ENCODE measurements at regions not wholly inside any gene's neighbourhood (a gene's known extent, or its start where the extent isn't known, plus 50 kb on each side); places are given as distances from the start of the nearest gene placed in this dataset.

- H4K20me1 ChIP-seq: no peaks in the 10 kb centered on the region
- H3K9ac ChIP-seq: no peak overlapping the region
- H3K4me3 ChIP-seq: no peak overlapping the region
- H3K4me1 ChIP-seq: peaks cover 0 to 4% (median 0%) of the 10 kb centered on the region in 10 experiments; a peak in 2 of 20 replicates
- no peak overlapping the region for H3K27ac ChIP-seq
- H3K9me3 ChIP-seq (replicated peaks in 1 of 11): no peaks in the 10 kb centered on the region
- TF ChIP-seq Cebpa-rat (IDR thresholded peaks at IDR 0.05): no peak
- H3K4me2 ChIP-seq: no peak overlapping the region
- no peaks in the 10 kb centered on the region for H3K27me3 ChIP-seq
- H3K36me3 ChIP-seq: no peaks in the 10 kb centered on the region
These were observed 328.2 kb downstream of the RND3 start for GRCh38 chr2:150159300-150159699.

GRCh38 chr2:150156876-150157275 is 330.6 kb downstream of the RND3 start:
- no peaks in the 10 kb centered on the region for H3K36me3 ChIP-seq
- H3K4me1 ChIP-seq: peaks cover 0 to 4% (median 0%) of the 10 kb centered on the region in 10 experiments; a peak in 2 of 20 replicates
- no peak overlapping the region for H3K4me3 ChIP-seq
- no peak overlapping the region for H3K9ac ChIP-seq
- H3K9me3 ChIP-seq (replicated peaks in 1 of 11): peaks cover 0 to 4% (median 0%) of the 10 kb centered on the region in 11 experiments; a peak in 2 of 22 replicates
- no peak overlapping the region for H3K27ac ChIP-seq
- H4K20me1 ChIP-seq: no peaks in the 10 kb centered on the region
- TF ChIP-seq Cebpa-rat (IDR thresholded peaks at IDR 0.05): no peak
- no peak overlapping the region for H3K4me2 ChIP-seq
- no peaks in the 10 kb centered on the region for H3K27me3 ChIP-seq

GRCh38 chr2:150156415-150156814 is 331.1 kb downstream of the RND3 start:
- Histone ChIP-seq H3K9ac (no peak overlapping the region), H3K36me3 (no peaks in the 10 kb centered on the region), H4K20me1 (no peaks in the 10 kb centered on the region), H3K4me1 (peaks cover 0 to 4% (median 0%) of the 10 kb centered on the region in 10 experiments; a peak in 2 of 20 replicates), H3K4me3 (no peak overlapping the region), H3K27me3 (no peaks in the 10 kb centered on the region), H3K9me3 (replicated peaks in 1 of 11) (peaks cover 0 to 4% (median 0%) of the 10 kb centered on the region in 11 experiments; a peak in 2 of 22 replicates), H3K27ac (no peak overlapping the region), H3K4me2 (no peak overlapping the region)
- TF ChIP-seq Cebpa-rat (IDR thresholded peaks at IDR 0.05): no peak

GRCh38 chr2:150154308-150154797 is 333.1 kb downstream of the RND3 start:
- no peaks in the 10 kb centered on the region for H4K20me1 ChIP-seq
- H3K4me1 ChIP-seq: peaks cover 0 to 1% (median 0%) of the 10 kb centered on the region in 10 experiments; a peak in 1 of 20 replicates
- peaks cover 0 to 4% (median 0%) of the 10 kb centered on the region in 11 experiments; a peak in 2 of 22 replicates for H3K9me3 ChIP-seq (replicated peaks in 1 of 11)
- TF ChIP-seq Cebpa-rat (IDR thresholded peaks at IDR 0.05): no peak
- H3K4me2 ChIP-seq: no peak overlapping the region
- no peak overlapping the region for H3K4me3 ChIP-seq
- H3K36me3 ChIP-seq: no peaks in the 10 kb centered on the region
- H3K27me3 ChIP-seq: no peaks in the 10 kb centered on the region
- no peak overlapping the region for H3K9ac ChIP-seq
- no peak overlapping the region for H3K27ac ChIP-seq

- no peak for TF ChIP-seq Cebpa-rat (IDR thresholded peaks at IDR 0.05)
- no peak overlapping the region for H3K4me2 ChIP-seq
- no peak overlapping the region for H3K4me3 ChIP-seq
- H3K27me3 ChIP-seq: no peaks in the 10 kb centered on the region
- no peaks in the 10 kb centered on the region for H3K4me1 ChIP-seq
- H4K20me1 ChIP-seq: no peaks in the 10 kb centered on the region
- H3K27ac ChIP-seq: no peak overlapping the region
- H3K36me3 ChIP-seq: no peaks in the 10 kb centered on the region
- peaks cover 0 to 4% (median 0%) of the 10 kb centered on the region in 11 experiments; a peak in 5 of 22 replicates for H3K9me3 ChIP-seq (replicated peaks in 1 of 11)
- no peak overlapping the region for H3K9ac ChIP-seq
These were observed 333.7 kb downstream of the RND3 start for GRCh38 chr2:150153646-150154307.

GRCh38 chr2:150152230-150152629 is 335.2 kb downstream of the RND3 start:
- Histone ChIP-seq H3K27ac (no peak overlapping the region), H3K4me1 (no peaks in the 10 kb centered on the region), H3K9ac (no peak overlapping the region), H3K36me3 (peaks cover 0 to 2% (median 0%) of the 10 kb centered on the region in 11 experiments; a peak in 1 of 22 replicates), H3K27me3 (no peaks in the 10 kb centered on the region), H3K4me3 (no peak overlapping the region), H3K9me3 (replicated peaks in 1 of 11) (peaks cover 8 to 19% (median 14%) of the 10 kb centered on the region in 11 experiments), H4K20me1 (no peaks in the 10 kb centered on the region), H3K4me2 (no peak overlapping the region)
- no peak for TF ChIP-seq Cebpa-rat (IDR thresholded peaks at IDR 0.05)

- peaks cover 29 to 40% (median 35%) of the 10 kb centered on the region in 11 experiments for H3K9me3 ChIP-seq (replicated peaks in 1 of 11)
- peaks cover 0 to 5% (median 0%) of the 10 kb centered on the region in 11 experiments; a peak in 1 of 22 replicates for H3K27me3 ChIP-seq
- TF ChIP-seq Cebpa-rat (IDR thresholded peaks at IDR 0.05): no peak
- H3K4me1 ChIP-seq: peaks cover 0 to 8% (median 2%) of the 10 kb centered on the region in 10 experiments; a peak in 7 of 20 replicates
- H3K4me2 ChIP-seq: no peak overlapping the region
- no peak overlapping the region for H3K4me3 ChIP-seq
- no peak overlapping the region for H3K9ac ChIP-seq
- peaks cover 0 to 8% (median 0%) of the 10 kb centered on the region in 11 experiments; a peak in 3 of 22 replicates for H3K36me3 ChIP-seq
- H4K20me1 ChIP-seq: no peaks in the 10 kb centered on the region
- H3K27ac ChIP-seq: no peak overlapping the region
These were observed 337.3 kb downstream of the RND3 start for GRCh38 chr2:150150144-150150543.

- H4K20me1 ChIP-seq: no peaks in the 10 kb centered on the region
These were observed 339.4 kb downstream of the RND3 start for GRCh38 chr2:150147889-150148683.

GRCh38 chr2:150146879-150147278 is 340.6 kb downstream of the RND3 start:
- Histone ChIP-seq H3K4me2 (no peak overlapping the region), H4K20me1 (no peaks in the 10 kb centered on the region)

More at GRCh38 chr2:150147889-150148683, 339.4 kb downstream of the RND3 start:
- H3K27me3 ChIP-seq: peaks cover 0 to 21% (median 0%) of the 10 kb centered on the region in 11 experiments; a peak in 4 of 22 replicates
- H3K4me3 ChIP-seq: no peak overlapping the region
- H3K4me2 ChIP-seq: no peak overlapping the region
- no peak overlapping the region for H3K27ac ChIP-seq
- TF ChIP-seq Cebpa-rat (IDR thresholded peaks at IDR 0.05): no peak
- H3K9ac ChIP-seq: no peak overlapping the region
- peaks cover 0 to 28% (median 12%) of the 10 kb centered on the region in 10 experiments; a peak in 11 of 20 replicates for H3K4me1 ChIP-seq
- H3K36me3 ChIP-seq: peaks cover 0 to 8% (median 0%) of the 10 kb centered on the region in 11 experiments; a peak in 3 of 22 replicates
- H3K9me3 ChIP-seq (replicated peaks in 1 of 11): peaks cover 30 to 55% (median 47%) of the 10 kb centered on the region in 11 experiments

More at GRCh38 chr2:150146879-150147278, 340.6 kb downstream of the RND3 start:
- TF ChIP-seq Cebpa-rat (IDR thresholded peaks at IDR 0.05): no peak
- peaks cover 0 to 27% (median 0%) of the 10 kb centered on the region in 11 experiments; a peak in 4 of 22 replicates for H3K27me3 ChIP-seq
- peaks cover 0 to 8% (median 0%) of the 10 kb centered on the region in 11 experiments; a peak in 3 of 22 replicates for H3K36me3 ChIP-seq
- H3K27ac ChIP-seq: no peak overlapping the region
- H3K4me3 ChIP-seq: peak overlapping the region in 1 of 10 experiments; percentile 18; a peak in 1 of 20 replicates
- H3K4me1 ChIP-seq: peaks cover under 1 to 40% (median 22%) of the 10 kb centered on the region in 10 experiments; a peak in 19 of 20 replicates
- H3K9ac ChIP-seq: no peak overlapping the region
- H3K9me3 ChIP-seq (replicated peaks in 1 of 11): peaks cover 30 to 56% (median 44%) of the 10 kb centered on the region in 11 experiments
